HEK293T (cell line): ENCODE measurements at regions not wholly inside any gene's neighbourhood (a gene's known extent, or its start where the extent isn't known, plus 50 kb on each side); places are given as distances from the start of the nearest gene placed in this dataset.

Experiments
- FOXA1 ChIP-seq: fragments of 450-650 bp; IDR thresholded peaks from 2 replicates; pipeline ENCODE4 v1.6.1; 2016; ENCODE audit warnings: mild to moderate bottlenecking
- TF ChIP-seq, protein P1 (sequence below): fragments of 450-650 bp; IDR thresholded peaks from 2 replicates; pipeline ENCODE4 v1.6.1; 2016

DNA sequence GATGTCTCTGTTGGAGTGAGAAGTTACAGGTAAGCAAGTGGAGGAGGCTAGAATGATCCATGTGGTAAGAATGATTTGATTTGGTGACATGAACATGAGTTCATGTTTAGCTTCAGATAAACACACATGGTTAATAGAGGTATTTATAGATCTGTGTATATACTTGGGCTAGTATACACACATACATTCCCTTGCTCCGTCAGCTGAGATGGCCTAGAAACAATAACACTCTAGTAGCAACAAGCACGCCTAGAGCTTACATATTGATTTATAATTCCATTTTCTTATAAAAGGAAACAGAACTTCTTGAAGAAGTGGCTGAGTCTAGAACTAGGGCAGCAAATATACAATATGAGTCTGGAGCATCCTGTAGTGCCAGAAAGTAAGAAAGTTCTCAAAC lies 223.0 kb downstream of the RND3 start:
- no peak for TF ChIP-seq FOXA1
- TF ChIP-seq, protein P1, sequence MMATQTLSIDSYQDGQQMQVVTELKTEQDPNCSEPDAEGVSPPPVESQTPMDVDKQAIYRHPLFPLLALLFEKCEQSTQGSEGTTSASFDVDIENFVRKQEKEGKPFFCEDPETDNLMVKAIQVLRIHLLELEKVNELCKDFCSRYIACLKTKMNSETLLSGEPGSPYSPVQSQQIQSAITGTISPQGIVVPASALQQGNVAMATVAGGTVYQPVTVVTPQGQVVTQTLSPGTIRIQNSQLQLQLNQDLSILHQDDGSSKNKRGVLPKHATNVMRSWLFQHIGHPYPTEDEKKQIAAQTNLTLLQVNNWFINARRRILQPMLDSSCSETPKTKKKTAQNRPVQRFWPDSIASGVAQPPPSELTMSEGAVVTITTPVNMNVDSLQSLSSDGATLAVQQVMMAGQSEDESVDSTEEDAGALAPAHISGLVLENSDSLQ: no peak
